Loucy (cell line): ENCODE measurements at regions not wholly inside any gene's neighbourhood (a gene's known extent, or its start where the extent isn't known, plus 50 kb on each side); places are given as distances from the start of the nearest gene placed in this dataset.
"Not testable (repeated sequence)": the region's sequence is repeated elsewhere in the genome, so short reads cannot be mapped to it uniquely, and the experiment has no call there.

Experiments
- H2AFZ ChIP-seq: fragments of 200-600 bp; sonication (generic); 2 replicates; pipeline ENCODE4 v1.6.0; 2016; ENCODE audit warnings: antibody characterized with exemption, mild to moderate bottlenecking, low read length, moderate library complexity
- H3F3A ChIP-seq: fragments of 200-600 bp; 2 replicates; pipeline ENCODE4 v1.6.0; 2016; ENCODE audit warnings: antibody characterized with exemption, low read depth, mild to moderate bottlenecking
- H3K27me3 ChIP-seq: fragments of 200-600 bp; sonication (generic); 2 replicates; pipeline ENCODE4 v1.6.1; 2014; ENCODE audit warnings: low read length, mild to moderate bottlenecking; ENCODE audit not compliant: insufficient read depth, poor library complexity, severe bottlenecking
- H3K36me3 ChIP-seq: fragments of 200-600 bp; sonication (generic); 2 replicates; pipeline ENCODE4 v1.6.1; 2016; ENCODE audit warnings: low read length; ENCODE audit not compliant: insufficient read depth
- H3K4me1 ChIP-seq: fragments of 200-600 bp; sonication (generic); 2 replicates; pipeline ENCODE4 v1.5.1; 2014; ENCODE audit warnings: low read length, mild to moderate bottlenecking; ENCODE audit not compliant: insufficient read depth, poor library complexity, severe bottlenecking
- H3K4me2 ChIP-seq: fragments of 200-600 bp; sonication (generic); 2 replicates; pipeline ENCODE4 v1.6.0; 2014; ENCODE audit warnings: antibody characterized with exemption, low read length, low read depth, mild to moderate bottlenecking; ENCODE audit not compliant: poor library complexity, severe bottlenecking
- H3K4me3 ChIP-seq: fragments of 200-600 bp; sonication (generic); 2 replicates; pipeline ENCODE4 v1.5.1; 2014; ENCODE audit warnings: low read length, mild to moderate bottlenecking, mixed read lengths; ENCODE audit not compliant: poor library complexity, severe bottlenecking
- H3K79me2 ChIP-seq: fragments of 200-600 bp; sonication (generic); 2 replicates; pipeline ENCODE4 v1.6.1; 2014; ENCODE audit warnings: low read length; ENCODE audit not compliant: insufficient read depth
- H3K9ac ChIP-seq: fragments of 200-600 bp; sonication (generic); 2 replicates; pipeline ENCODE4 v1.6.0; 2014; ENCODE audit warnings: mild to moderate bottlenecking, low read depth, low read length, moderate library complexity; ENCODE audit not compliant: poor library complexity, severe bottlenecking
- H3K9me2 ChIP-seq: fragments of 200-600 bp; sonication (generic); replicated peaks from 2 replicates; pipeline ENCODE4 v1.6.1; 2016; ENCODE audit warnings: low read depth, low read length, mixed read lengths
- H3K9me3 ChIP-seq: fragments of 200-600 bp; sonication (generic); 2 replicates; pipeline ENCODE4 v1.6.1; 2014; ENCODE audit warnings: mild to moderate bottlenecking, antibody characterized with exemption, low read length, low read depth; ENCODE audit not compliant: insufficient read depth
- H4K20me1 ChIP-seq: fragments of 200-600 bp; sonication (generic); 2 replicates; pipeline ENCODE4 v1.6.0; 2014; ENCODE audit warnings: antibody characterized with exemption, low read length, mild to moderate bottlenecking; ENCODE audit not compliant: insufficient read depth, poor library complexity, severe bottlenecking
- EZH2phosphoT487 ChIP-seq: fragments of 200-600 bp; IDR thresholded peaks from 2 replicates; pipeline ENCODE4 v1.6.1; 2018; ENCODE audit warnings: antibody characterized with exemption, mild to moderate bottlenecking, moderate library complexity, borderline replicate concordance
- TF ChIP-seq, protein P1 (sequence below): fragments of 200-600 bp; sonication (generic); conservative IDR thresholded peaks from 2 replicates; pipeline ENCODE4 v1.5.1; 2014; ENCODE audit warnings: mild to moderate bottlenecking, antibody characterized with exemption, low read length

DNA sequence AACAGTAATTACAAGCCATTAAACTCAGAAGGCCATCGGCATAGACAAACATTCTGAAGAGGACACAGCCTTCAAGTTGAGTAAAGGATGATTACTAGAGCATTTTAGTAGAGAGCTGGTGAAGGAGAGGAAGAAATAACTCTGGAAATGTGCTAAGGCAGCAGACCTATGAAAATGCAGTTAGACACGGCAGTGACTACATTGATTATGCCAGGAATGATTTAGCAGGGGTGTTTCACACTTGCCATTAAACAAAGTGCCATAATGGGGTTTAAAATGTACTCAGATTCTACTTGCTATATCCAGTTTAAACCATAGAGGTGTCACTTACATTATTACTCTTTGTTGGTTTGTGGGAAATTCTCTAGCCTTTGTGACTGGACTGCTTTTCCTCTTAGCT lies 372.3 kb downstream of the CPS1 start:
- no peak overlapping the region for H3K4me3 ChIP-seq
- H3K79me2 ChIP-seq: no peaks in the 10 kb centered on the region
- no peaks in the 10 kb centered on the region for H3K4me1 ChIP-seq
- H3K36me3 ChIP-seq: no peaks in the 10 kb centered on the region
- H3K27me3 ChIP-seq: no peaks in the 10 kb centered on the region
- H3K9ac ChIP-seq: no peak overlapping the region
- TF ChIP-seq EZH2phosphoT487: no peak
- TF ChIP-seq, protein P1, sequence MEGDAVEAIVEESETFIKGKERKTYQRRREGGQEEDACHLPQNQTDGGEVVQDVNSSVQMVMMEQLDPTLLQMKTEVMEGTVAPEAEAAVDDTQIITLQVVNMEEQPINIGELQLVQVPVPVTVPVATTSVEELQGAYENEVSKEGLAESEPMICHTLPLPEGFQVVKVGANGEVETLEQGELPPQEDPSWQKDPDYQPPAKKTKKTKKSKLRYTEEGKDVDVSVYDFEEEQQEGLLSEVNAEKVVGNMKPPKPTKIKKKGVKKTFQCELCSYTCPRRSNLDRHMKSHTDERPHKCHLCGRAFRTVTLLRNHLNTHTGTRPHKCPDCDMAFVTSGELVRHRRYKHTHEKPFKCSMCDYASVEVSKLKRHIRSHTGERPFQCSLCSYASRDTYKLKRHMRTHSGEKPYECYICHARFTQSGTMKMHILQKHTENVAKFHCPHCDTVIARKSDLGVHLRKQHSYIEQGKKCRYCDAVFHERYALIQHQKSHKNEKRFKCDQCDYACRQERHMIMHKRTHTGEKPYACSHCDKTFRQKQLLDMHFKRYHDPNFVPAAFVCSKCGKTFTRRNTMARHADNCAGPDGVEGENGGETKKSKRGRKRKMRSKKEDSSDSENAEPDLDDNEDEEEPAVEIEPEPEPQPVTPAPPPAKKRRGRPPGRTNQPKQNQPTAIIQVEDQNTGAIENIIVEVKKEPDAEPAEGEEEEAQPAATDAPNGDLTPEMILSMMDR: no peak
- H3K9me2 ChIP-seq: 0 out of 2 replicates have a peak, but pooled peaks cover 4% of the 10 kb centered on the region
- H3K9me3 ChIP-seq: no peaks in the 10 kb centered on the region
- no peak overlapping the region for H2AFZ ChIP-seq
- H4K20me1 ChIP-seq: no peaks in the 10 kb centered on the region
- H3K4me2 ChIP-seq: no peak overlapping the region
- no peaks in the 10 kb centered on the region for H3F3A ChIP-seq

DNA sequence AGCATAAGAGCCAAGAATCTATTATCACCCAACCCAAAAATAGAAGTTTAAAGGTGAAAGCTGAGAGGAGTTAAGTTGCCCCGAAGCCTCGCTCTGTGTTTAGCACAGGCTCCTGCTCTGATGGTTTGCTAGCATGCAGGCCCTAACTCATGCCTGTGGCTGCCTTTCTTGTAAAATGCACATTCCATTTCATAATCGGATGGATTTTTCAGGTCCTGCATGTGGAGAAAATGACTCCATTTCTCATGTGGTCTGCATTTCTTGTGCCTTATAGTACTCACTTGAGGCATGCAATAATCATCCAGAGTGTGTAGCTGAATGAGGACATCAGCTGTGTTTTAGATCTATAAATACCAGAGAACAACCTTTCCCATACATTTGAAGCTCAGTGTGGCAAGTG lies 381.8 kb downstream of the CPS1 start:
- TF ChIP-seq, protein P1: no peak
- TF ChIP-seq EZH2phosphoT487: no peak
- no peaks in the 10 kb centered on the region for H3K27me3 ChIP-seq
- H3K9me2 ChIP-seq: no peaks in the 10 kb centered on the region
- no peaks in the 10 kb centered on the region for H3K36me3 ChIP-seq
- no peaks in the 10 kb centered on the region for H3K4me1 ChIP-seq
- H3K4me2 ChIP-seq: no peak overlapping the region
- H4K20me1 ChIP-seq: no peaks in the 10 kb centered on the region
- H3F3A ChIP-seq: no peaks in the 10 kb centered on the region
- no peak overlapping the region for H3K4me3 ChIP-seq
- no peak overlapping the region for H2AFZ ChIP-seq
- H3K79me2 ChIP-seq: no peaks in the 10 kb centered on the region
- H3K9me3 ChIP-seq: no peaks in the 10 kb centered on the region
- no peak overlapping the region for H3K9ac ChIP-seq

DNA sequence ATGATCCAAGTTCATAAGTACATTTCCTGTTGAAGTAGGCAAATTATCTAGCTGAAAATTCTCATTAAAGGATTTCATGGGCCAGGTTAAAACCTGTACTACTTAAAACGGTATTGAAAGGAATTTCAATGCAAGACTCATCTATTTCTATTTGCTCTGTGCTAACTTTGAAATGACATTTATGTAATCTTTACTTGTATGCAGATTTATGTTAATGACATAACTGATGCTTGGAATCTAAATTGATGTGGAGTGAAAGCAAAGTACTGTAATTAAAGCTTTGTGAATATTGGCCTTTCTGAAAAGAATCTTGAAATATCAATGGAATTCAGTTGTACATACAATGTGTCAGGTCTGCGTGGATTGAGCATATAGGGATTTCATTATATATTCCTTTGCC lies 390.0 kb downstream of the CPS1 start:
- no peak overlapping the region for H3K9ac ChIP-seq
- no peaks in the 10 kb centered on the region for H3K79me2 ChIP-seq
- no peaks in the 10 kb centered on the region for H3K36me3 ChIP-seq
- H3K4me3 ChIP-seq: no peak overlapping the region
- no peaks in the 10 kb centered on the region for H4K20me1 ChIP-seq
- no peaks in the 10 kb centered on the region for H3K27me3 ChIP-seq
- no peaks in the 10 kb centered on the region for H3K9me3 ChIP-seq
- no peaks in the 10 kb centered on the region for H3F3A ChIP-seq
- TF ChIP-seq EZH2phosphoT487: no peak
- TF ChIP-seq, protein P1: no peak
- H3K4me1 ChIP-seq: no peaks in the 10 kb centered on the region
- H3K9me2 ChIP-seq: no peaks in the 10 kb centered on the region
- H2AFZ ChIP-seq: no peak overlapping the region
- H3K4me2 ChIP-seq: no peak overlapping the region

DNA sequence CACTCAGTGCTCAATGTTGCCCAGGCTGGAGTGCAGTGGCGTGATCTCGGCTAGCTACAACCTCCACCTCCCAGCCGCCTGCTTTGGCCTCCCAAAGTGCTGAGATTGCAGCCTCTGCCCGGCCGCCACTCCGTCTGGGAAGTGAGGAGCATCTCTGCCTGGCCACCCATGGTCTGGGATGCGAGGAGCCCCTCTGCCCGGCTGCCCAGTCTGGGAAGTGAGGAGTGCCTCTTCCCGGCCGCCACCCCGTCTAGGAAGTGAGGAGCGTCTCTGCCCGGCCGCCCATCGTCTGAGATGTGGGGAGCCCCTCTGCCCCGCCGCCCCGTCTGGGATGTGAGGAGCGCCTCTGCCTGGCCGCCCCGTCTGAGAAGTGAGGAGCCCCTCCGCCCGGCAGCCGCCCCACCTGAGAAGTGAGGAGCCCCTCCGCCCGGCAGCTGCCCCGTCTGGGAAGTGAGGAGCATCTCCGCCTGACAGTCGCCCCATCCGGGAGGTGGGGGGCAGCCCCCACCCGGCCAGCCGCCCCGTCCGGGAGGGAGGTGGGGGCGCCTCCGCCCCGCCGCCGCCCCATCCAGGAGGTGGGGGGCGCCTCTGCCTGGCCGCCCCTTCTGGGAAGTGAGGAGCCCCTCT lies 394.1 kb downstream of the CPS1 start:
- H3K9ac ChIP-seq, H3K4me2 ChIP-seq, H2AFZ ChIP-seq, H3K4me3 ChIP-seq, H3K79me2 ChIP-seq, H3K27me3 ChIP-seq, H3K4me1 ChIP-seq, H3K9me3 ChIP-seq, H4K20me1 ChIP-seq, H3F3A ChIP-seq, H3K36me3 ChIP-seq, H3K9me2 ChIP-seq: not testable (repeated sequence)
